ENCODE measurements at regions not wholly inside any gene's neighbourhood (a gene's known extent, or its start where the extent isn't known, plus 50 kb on each side); places are given as distances from the start of the nearest gene placed in this dataset.

- 67 to 79% (median 72%) methylated on average over 2 of the region's 2 CpGs for WGBS, 3 donors
- no peaks in the 10 kb centered on the region for H3K9me3 ChIP-seq
- no peak overlapping the region for H3K4me3 ChIP-seq
- no peak overlapping the region for H3K27ac ChIP-seq
- H3K27me3 ChIP-seq, result no peaks in the 10 kb centered on the region
- intact Hi-C loops (cut with DNase I), result no loop called here
- no peaks in the 10 kb centered on the region for H3K4me1 ChIP-seq (ENCODE audit: insufficient read depth)
- H3K36me3 ChIP-seq, result no peaks in the 10 kb centered on the region
- TF ChIP-seq CTCF (IDR thresholded peaks at IDR 0.05), result no peak
- no peak for TF ChIP-seq POLR2A (IDR thresholded peaks at IDR 0.05)
- DNase-seq, result no peak
These were observed 264.9 kb upstream of the MON1B start for GRCh38 chr16:76926042-76926441.

- DNase-seq, result no peak
- no peaks in the 10 kb centered on the region for H3K27me3 ChIP-seq
- H3K4me3 ChIP-seq, result no peak overlapping the region
- H3K27ac ChIP-seq, result no peak overlapping the region
- H3K4me1 ChIP-seq (ENCODE audit: insufficient read depth), result no peaks in the 10 kb centered on the region
- no peak for TF ChIP-seq CTCF (IDR thresholded peaks at IDR 0.05)
- no peak for TF ChIP-seq POLR2A (IDR thresholded peaks at IDR 0.05)
- TF ChIP-seq EP300 (IDR thresholded peaks at IDR 0.05), result no peak
- no peaks in the 10 kb centered on the region for H3K9me3 ChIP-seq
- intact Hi-C loops (cut with DNase I), result no loop called here
- H3K36me3 ChIP-seq, result no peaks in the 10 kb centered on the region
- 3 to 18% (median 5%) methylated on average over 1 of the region's 1 CpG for WGBS, 3 donors
These were observed 264.4 kb upstream of the MON1B start for GRCh38 chr16:76926595-76926994.

GRCh38 chr16:76931186-76931585, 259.8 kb upstream of the MON1B start:
- TF ChIP-seq EP300 (IDR thresholded peaks at IDR 0.05) (no peak), CTCF (IDR thresholded peaks at IDR 0.05) (no peak), POLR2A (IDR thresholded peaks at IDR 0.05) (no peak)

GRCh38 chr16:76932541-76933211, 258.3 kb upstream of the MON1B start:
- DNase-seq, result no peak
- intact Hi-C loops (cut with DNase I), result no loop called here
- Histone ChIP-seq H3K36me3 (no peaks in the 10 kb centered on the region), H3K9me3 (no peaks in the 10 kb centered on the region), H3K27me3 (no peaks in the 10 kb centered on the region), H3K4me1 (ENCODE audit: insufficient read depth) (no peaks in the 10 kb centered on the region), H3K4me3 (no peak overlapping the region), H3K27ac (no peak overlapping the region)
- no peak for TF ChIP-seq EP300 (IDR thresholded peaks at IDR 0.05)
- TF ChIP-seq POLR2A (IDR thresholded peaks at IDR 0.05), result no peak
- no peak for TF ChIP-seq CTCF (IDR thresholded peaks at IDR 0.05)
- 41 to 63% (median 42%) methylated on average over 1 of the region's 1 CpG for WGBS, 3 donors

More at GRCh38 chr16:76931186-76931585, 259.8 kb upstream of the MON1B start:
- H3K4me3 ChIP-seq, result no peak overlapping the region
- H3K4me1 ChIP-seq (ENCODE audit: insufficient read depth), result no peaks in the 10 kb centered on the region
- no peaks in the 10 kb centered on the region for H3K36me3 ChIP-seq
- intact Hi-C loops (cut with DNase I), result no loop called here
- DNase-seq, result no peak
- H3K9me3 ChIP-seq, result no peaks in the 10 kb centered on the region
- H3K27me3 ChIP-seq, result no peaks in the 10 kb centered on the region
- no peak overlapping the region for H3K27ac ChIP-seq
- WGBS, 3 donors, result 29 to 41% (median 39%) methylated on average over 1 of the region's 1 CpG
